COLO829 (cell line): ENCODE measurements at regions not wholly inside any gene's neighbourhood (a gene's known extent, or its start where the extent isn't known, plus 50 kb on each side); places are given as distances from the start of the nearest gene placed in this dataset.

ENCODE experiments used
- DNase-seq: peaks from one replicate; pipeline ENCODE4 v3.0.0; 2012; ENCODE audit warnings: low spot score

GRCh38 chr1:239539051-239539450 lies 152.7 kb downstream of the CHRM3 start:
- no peak for DNase-seq

- no peak for DNase-seq
These were observed 153.4 kb downstream of the CHRM3 start for GRCh38 chr1:239539812-239540211.

GRCh38 chr1:239543873-239544272 lies 157.5 kb downstream of the CHRM3 start:
- DNase-seq: no peak

- DNase-seq: no peak
These were observed 159.1 kb downstream of the CHRM3 start for GRCh38 chr1:239545466-239545865.

- no peak for DNase-seq
These were observed 161.6 kb downstream of the CHRM3 start for GRCh38 chr1:239547987-239548386.

GRCh38 chr1:239550178-239550577 lies 163.8 kb downstream of the CHRM3 start:
- no peak for DNase-seq

- no peak for DNase-seq
These were observed 169.0 kb downstream of the CHRM3 start for GRCh38 chr1:239555350-239555749.

- DNase-seq: no peak
These were observed 172.2 kb downstream of the CHRM3 start for GRCh38 chr1:239558559-239558958.

GRCh38 chr1:239558991-239559390 lies 172.6 kb downstream of the CHRM3 start:
- DNase-seq: no peak

- DNase-seq: no peak
These were observed 174.6 kb downstream of the CHRM3 start for GRCh38 chr1:239560921-239561320.

- DNase-seq: no peak
These were observed 175.7 kb downstream of the CHRM3 start for GRCh38 chr1:239562095-239562494.

- DNase-seq: no peak
These were observed 177.3 kb downstream of the CHRM3 start for GRCh38 chr1:239563681-239564080.

- DNase-seq: no peak
These were observed 179.7 kb downstream of the CHRM3 start for GRCh38 chr1:239566074-239566473.

GRCh38 chr1:239570878-239571277 lies 184.5 kb downstream of the CHRM3 start:
- no peak for DNase-seq

- no peak for DNase-seq
These were observed 185.8 kb downstream of the CHRM3 start for GRCh38 chr1:239572183-239572582.

- DNase-seq: no peak
These were observed 187.7 kb downstream of the CHRM3 start for GRCh38 chr1:239574112-239574511.

- no peak for DNase-seq
These were observed 188.7 kb downstream of the CHRM3 start for GRCh38 chr1:239575113-239575512.

- DNase-seq: no peak
These were observed 197.2 kb downstream of the CHRM3 start for GRCh38 chr1:239583536-239583935.

GRCh38 chr1:239586128-239586527 lies 199.8 kb downstream of the CHRM3 start:
- no peak for DNase-seq

GRCh38 chr1:239587066-239587465 lies 200.7 kb downstream of the CHRM3 start:
- DNase-seq: no peak

- no peak for DNase-seq
These were observed 201.4 kb downstream of the CHRM3 start for GRCh38 chr1:239587574-239588369.

GRCh38 chr1:239590556-239590955 lies 204.2 kb downstream of the CHRM3 start:
- no peak for DNase-seq

GRCh38 chr1:239593527-239593926 lies 207.2 kb downstream of the CHRM3 start:
- no peak for DNase-seq

GRCh38 chr1:239600588-239600987 lies 214.2 kb downstream of the CHRM3 start:
- no peak for DNase-seq
